DMS153 (cell line): ENCODE measurements at regions not wholly inside any gene's neighbourhood (a gene's known extent, or its start where the extent isn't known, plus 50 kb on each side); places are given as distances from the start of the nearest gene placed in this dataset.
A peak's percentile ranks its signal among the peaks of the same experiment; 100 is the strongest.

Source experiments
- DNase-seq: peaks from one replicate; lab custom pipeline; 2025; lab: John Stamatoyannopoulos, UW

- peak; percentile 81 for DNase-seq
Measured at GRCh38 chr22:47631571-47632102, 869.2 kb downstream of the TBC1D22A start.

DNA sequence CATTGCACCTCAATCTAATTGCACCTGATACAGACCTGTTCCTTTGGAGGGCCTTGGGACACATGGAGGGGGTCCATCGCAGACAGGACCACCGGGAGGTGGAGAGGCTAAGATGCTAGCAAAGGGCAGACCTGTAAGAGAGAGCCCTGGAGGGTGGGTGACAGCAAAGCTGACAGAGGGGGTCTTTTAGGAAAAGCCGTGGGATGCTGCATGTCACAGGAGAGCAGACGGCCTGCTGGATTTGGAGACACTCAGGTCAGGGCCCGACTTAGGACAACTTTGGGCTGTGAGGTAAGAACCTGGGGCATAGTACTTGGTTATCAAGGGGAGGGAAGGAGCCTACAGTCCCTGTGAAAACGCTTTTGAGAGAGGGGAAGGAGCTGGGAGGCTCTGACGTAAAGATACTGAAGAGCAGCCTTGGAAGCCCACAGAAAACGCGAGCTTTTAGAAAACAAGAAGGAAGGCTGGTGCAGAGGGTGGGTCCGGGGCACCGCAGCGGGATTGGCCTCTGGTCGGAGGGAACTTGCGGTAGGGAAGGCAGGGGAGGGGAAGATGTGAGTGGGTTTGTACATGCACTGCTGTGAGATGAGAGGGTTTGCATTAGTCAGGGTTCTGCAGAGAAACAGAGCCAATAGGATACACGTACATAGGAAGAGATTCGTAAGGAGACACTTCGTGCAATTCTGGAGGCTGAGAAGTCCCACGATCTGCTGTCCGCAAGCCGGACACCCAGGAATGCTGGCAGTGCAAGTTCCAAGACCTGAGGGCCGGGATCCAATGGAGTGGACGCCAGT, 868.5 kb downstream of the TBC1D22A start:
- no peak for DNase-seq

- DNase-seq: no peak
Measured at GRCh38 chr22:47629791-47630655, 867.6 kb downstream of the TBC1D22A start.

DNA sequence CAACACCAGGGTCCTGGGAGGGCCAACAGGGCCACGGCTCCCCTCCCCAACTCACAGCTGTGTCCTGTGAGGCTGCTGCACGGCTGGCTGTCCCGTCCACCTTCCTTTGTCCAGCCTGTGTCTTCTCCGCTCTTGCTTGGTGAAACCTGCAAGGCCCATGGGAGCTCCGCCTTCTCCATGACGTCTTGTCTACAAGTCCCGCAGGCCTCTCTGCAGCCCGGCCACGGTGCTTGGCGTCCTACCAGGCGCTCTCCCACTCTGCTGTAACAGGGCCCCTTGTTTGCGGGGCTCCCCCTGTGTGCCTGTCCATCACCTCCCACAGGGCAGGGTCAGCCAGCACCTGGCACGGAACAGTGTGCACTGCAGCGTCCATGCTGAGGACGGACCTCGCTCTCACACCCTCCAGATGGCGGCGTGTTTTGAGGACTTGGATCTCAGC, 866.8 kb downstream of the TBC1D22A start:
- no peak for DNase-seq

- DNase-seq: no peak
Measured at GRCh38 chr22:47628477-47629272, 866.2 kb downstream of the TBC1D22A start.

DNA sequence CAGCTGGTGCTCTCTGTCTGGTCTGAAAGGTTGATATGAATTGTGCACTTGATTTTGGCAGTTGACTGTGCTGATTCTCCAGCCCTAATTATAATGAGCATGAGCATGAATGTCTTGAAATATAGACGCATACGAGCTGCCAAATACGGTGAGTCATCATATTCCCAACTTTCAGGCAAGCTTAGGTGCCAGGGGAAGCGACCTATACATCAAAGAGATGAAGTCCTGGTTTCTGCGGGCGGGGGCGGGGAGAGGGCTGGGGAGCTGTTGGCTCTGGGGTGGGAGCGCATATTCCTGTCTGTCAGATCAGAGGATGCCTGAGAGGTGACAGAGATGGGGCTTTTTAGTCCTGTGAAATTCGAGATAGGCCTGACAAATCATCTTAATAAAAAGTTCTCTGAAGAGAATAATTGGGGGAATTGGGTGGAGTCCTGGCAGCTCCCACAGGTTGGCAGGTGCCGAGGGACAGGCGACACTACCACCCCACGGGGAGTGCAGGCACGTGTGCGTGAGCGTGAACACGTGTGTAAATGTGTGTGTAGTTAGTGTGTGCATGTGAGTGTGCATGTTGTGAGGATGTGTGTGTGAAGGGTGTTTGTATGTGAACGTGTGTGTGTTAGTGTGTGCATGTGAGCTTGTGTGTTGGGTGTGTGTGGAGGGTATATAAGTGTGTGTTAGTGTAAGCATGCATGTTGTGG, 865.3 kb downstream of the TBC1D22A start:
- no peak for DNase-seq

DNA sequence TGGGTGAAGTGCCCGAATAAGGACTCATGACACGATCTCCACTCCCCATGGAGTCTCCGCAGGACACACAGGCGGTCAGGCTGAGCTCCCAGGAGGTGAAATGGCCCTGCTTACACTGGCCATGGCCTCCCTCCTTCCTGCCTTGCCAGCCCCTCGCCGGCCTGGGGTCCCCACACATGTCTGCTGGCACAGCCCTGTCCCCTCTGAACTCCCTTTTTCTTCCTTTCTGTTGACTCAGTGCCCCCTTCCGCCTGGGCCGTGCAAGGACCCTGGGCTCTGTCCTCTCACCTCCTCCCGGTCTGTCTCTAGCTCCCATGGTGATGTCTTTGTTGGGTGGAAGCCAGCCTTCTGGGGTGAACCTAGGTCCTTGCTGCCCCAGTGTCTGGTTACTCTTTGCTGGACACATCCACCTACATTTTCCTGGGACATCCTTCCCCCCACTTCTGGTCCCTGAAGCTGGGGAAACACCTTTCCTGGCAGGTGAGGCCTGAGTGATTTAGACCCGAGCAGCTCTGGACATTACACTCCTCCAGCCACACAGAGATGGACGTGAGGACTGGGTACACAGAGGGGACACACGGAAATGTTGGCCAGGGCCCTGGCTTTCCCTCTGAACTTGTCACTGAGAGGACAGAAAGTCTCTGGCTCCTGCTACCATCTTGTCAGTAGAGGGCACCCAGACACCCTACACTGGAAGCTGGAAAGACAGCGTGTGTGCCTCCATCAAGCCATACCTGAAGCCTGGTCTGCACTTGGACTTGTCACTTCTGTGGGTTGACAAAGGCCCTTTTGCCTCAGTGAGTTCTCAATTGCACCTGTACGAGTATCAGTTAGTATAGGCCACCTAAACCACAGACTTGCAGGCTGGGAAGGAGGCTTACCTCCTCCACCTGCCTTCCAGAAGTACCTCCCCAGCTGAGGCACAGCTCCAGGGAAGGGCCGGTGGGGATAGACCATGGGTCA, 864.3 kb downstream of the TBC1D22A start:
- peak; percentile 12 for DNase-seq

- DNase-seq: no peak
Measured at GRCh38 chr22:47625531-47626427, 863.3 kb downstream of the TBC1D22A start.

DNA sequence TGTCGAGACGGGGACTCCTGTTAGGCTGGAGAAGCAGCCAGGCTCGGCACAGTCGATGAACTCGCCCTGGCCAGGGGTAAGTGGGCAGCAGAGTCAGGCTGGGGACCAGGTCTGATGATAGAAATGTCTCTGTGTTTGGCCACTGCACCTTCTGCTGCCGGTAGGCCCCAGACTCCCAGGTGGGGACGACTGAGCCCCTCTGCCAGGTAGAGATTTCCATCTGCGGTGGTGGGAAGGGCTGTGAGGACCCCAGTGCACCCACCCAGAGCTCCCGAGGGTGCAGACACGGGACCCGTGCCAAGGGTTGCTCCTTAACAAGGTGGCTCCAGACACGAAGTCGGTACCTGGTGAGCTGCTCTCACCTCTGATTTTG, 862.5 kb downstream of the TBC1D22A start:
- DNase-seq: no peak

GRCh38 chr22:47624252-47625012, 862.0 kb downstream of the TBC1D22A start:
- DNase-seq: no peak

- no peak for DNase-seq
Measured at GRCh38 chr22:47623763-47624148, 861.3 kb downstream of the TBC1D22A start.

- DNase-seq: no peak
Measured at GRCh38 chr22:47623066-47623762, 860.8 kb downstream of the TBC1D22A start.

GRCh38 chr22:47622541-47622940, 860.1 kb downstream of the TBC1D22A start:
- DNase-seq: no peak

- DNase-seq: no peak
Measured at GRCh38 chr22:47621253-47621652, 858.8 kb downstream of the TBC1D22A start.

DNA sequence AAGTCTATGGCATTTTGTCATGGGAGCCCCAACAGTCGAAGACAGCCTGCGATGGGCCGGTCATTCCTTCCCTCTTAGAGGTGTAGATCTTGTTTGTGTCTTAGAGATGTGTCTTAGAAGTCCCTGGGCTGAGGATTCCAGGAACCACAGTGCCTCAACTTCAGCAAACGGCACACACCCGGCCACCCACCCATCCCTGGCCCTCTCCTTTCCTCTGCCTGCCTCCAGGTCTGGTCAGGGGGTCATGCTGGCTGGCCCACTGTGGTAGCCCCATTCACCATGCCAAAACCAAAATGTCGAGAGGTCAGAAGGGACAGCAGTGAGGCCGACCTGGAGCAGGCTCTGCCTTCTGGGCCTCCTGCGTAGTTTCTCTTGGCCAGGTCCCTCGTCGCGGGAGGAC, 857.9 kb downstream of the TBC1D22A start:
- DNase-seq: no peak

DNA sequence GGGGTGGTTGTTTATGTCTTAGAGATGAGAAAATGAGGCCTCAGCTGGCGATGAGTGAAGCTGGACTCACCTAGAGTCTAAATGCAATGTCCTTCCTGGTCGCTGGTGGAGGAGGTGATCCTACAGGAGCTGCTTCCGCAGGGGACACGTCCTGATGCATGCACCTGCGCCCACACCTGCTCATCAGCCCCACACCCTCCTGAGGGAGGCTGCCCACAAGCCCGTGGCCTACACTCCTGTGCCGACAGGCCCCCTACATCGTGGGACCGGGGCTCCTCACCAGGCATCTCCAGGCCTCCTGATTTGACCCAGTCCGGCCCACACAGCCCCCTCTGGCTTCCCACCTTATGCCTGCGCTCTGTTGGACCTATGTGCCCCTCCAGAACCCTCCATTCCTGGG, 857.2 kb downstream of the TBC1D22A start:
- no peak for DNase-seq

GRCh38 chr22:47618180-47619010, 855.9 kb downstream of the TBC1D22A start:
- DNase-seq: no peak
